ENCODE measurements at regions not wholly inside any gene's neighbourhood (a gene's known extent, or its start where the extent isn't known, plus 50 kb on each side); places are given as distances from the start of the nearest gene placed in this dataset.
"Not testable (repeated sequence)": the region's sequence is repeated elsewhere in the genome, so short reads cannot be mapped to it uniquely, and the experiment has no call there.

GRCh38 chr12:59517522-59517921 is 78.3 kb upstream of the SLC16A7 start:
- Histone ChIP-seq H3K36me3 (ENCODE audit: insufficient read depth, low read depth, low read length) (no peaks in the 10 kb centered on the region), H3K27me3 (ENCODE audit: insufficient read depth, low read length) (no peaks in the 10 kb centered on the region), H3K4me1 (ENCODE audit: insufficient read depth, low read length) (no peaks in the 10 kb centered on the region), H3K27ac (ENCODE audit: low read length) (no peak overlapping the region), H3K9ac (ENCODE audit: low read depth, low read length) (no peak overlapping the region), H3K4me3 (ENCODE audit: low read length) (no peak overlapping the region), H3K9me3 (ENCODE audit: insufficient read depth, low read depth, low read length) (no peaks in the 10 kb centered on the region)

GRCh38 chr12:59500915-59501314 is 94.9 kb upstream of the SLC16A7 start:
- H3K4me3 ChIP-seq (ENCODE audit: low read length), result no peak overlapping the region
- no peak overlapping the region for H3K9ac ChIP-seq (ENCODE audit: low read depth, low read length)
- peaks cover 7% of the 10 kb centered on the region; the same call in 1 of the 2 replicates for H3K4me1 ChIP-seq (ENCODE audit: insufficient read depth, low read length)
- no peaks in the 10 kb centered on the region for H3K36me3 ChIP-seq (ENCODE audit: insufficient read depth, low read depth, low read length)
- H3K27ac ChIP-seq (ENCODE audit: low read length), result no peak overlapping the region
- H3K9me3 ChIP-seq (ENCODE audit: insufficient read depth, low read depth, low read length), result no peaks in the 10 kb centered on the region
- H3K27me3 ChIP-seq (ENCODE audit: insufficient read depth, low read length), result no peaks in the 10 kb centered on the region

GRCh38 chr12:59500335-59500734 is 95.5 kb upstream of the SLC16A7 start:
- H3K36me3 ChIP-seq (ENCODE audit: insufficient read depth, low read depth, low read length), result no peaks in the 10 kb centered on the region
- H3K27ac ChIP-seq (ENCODE audit: low read length), result no peak overlapping the region
- no peaks in the 10 kb centered on the region for H3K27me3 ChIP-seq (ENCODE audit: insufficient read depth, low read length)
- no peak overlapping the region for H3K9ac ChIP-seq (ENCODE audit: low read depth, low read length)
- no peaks in the 10 kb centered on the region for H3K9me3 ChIP-seq (ENCODE audit: insufficient read depth, low read depth, low read length)
- H3K4me1 ChIP-seq (ENCODE audit: insufficient read depth, low read length), result peaks cover 7% of the 10 kb centered on the region; the same call in 1 of the 2 replicates
- H3K4me3 ChIP-seq (ENCODE audit: low read length), result no peak overlapping the region

GRCh38 chr12:59499774-59500173 is 96.1 kb upstream of the SLC16A7 start:
- Histone ChIP-seq H3K9me3 (ENCODE audit: insufficient read depth, low read depth, low read length) (no peaks in the 10 kb centered on the region), H3K27me3 (ENCODE audit: insufficient read depth, low read length) (no peaks in the 10 kb centered on the region), H3K4me3 (ENCODE audit: low read length) (no peak overlapping the region), H3K36me3 (ENCODE audit: insufficient read depth, low read depth, low read length) (no peaks in the 10 kb centered on the region), H3K27ac (ENCODE audit: low read length) (no peak overlapping the region), H3K9ac (ENCODE audit: low read depth, low read length) (no peak overlapping the region), H3K4me1 (ENCODE audit: insufficient read depth, low read length) (peaks cover 7% of the 10 kb centered on the region; the same call in 1 of the 2 replicates)

- no peaks in the 10 kb centered on the region for H3K9me3 ChIP-seq (ENCODE audit: insufficient read depth, low read depth, low read length)
- H3K4me3 ChIP-seq (ENCODE audit: low read length), result no peak overlapping the region
- H3K4me1 ChIP-seq (ENCODE audit: insufficient read depth, low read length), result no peaks in the 10 kb centered on the region
- no peak overlapping the region for H3K9ac ChIP-seq (ENCODE audit: low read depth, low read length)
- no peak overlapping the region for H3K27ac ChIP-seq (ENCODE audit: low read length)
- H3K36me3 ChIP-seq (ENCODE audit: insufficient read depth, low read depth, low read length), result no peaks in the 10 kb centered on the region
- H3K27me3 ChIP-seq (ENCODE audit: insufficient read depth, low read length), result no peaks in the 10 kb centered on the region
Observed at GRCh38 chr12:59494617-59495016, 101.2 kb upstream of the SLC16A7 start.

GRCh38 chr12:59491877-59492276 is 104.0 kb upstream of the SLC16A7 start:
- no peaks in the 10 kb centered on the region for H3K9me3 ChIP-seq (ENCODE audit: insufficient read depth, low read depth, low read length)
- H3K4me1 ChIP-seq (ENCODE audit: insufficient read depth, low read length), result no peaks in the 10 kb centered on the region
- no peaks in the 10 kb centered on the region for H3K36me3 ChIP-seq (ENCODE audit: insufficient read depth, low read depth, low read length)
- H3K9ac ChIP-seq (ENCODE audit: low read depth, low read length), result no peak overlapping the region
- no peak overlapping the region for H3K27ac ChIP-seq (ENCODE audit: low read length)
- H3K27me3 ChIP-seq (ENCODE audit: insufficient read depth, low read length), result no peaks in the 10 kb centered on the region
- H3K4me3 ChIP-seq (ENCODE audit: low read length), result no peak overlapping the region

- Histone ChIP-seq H3K9ac (ENCODE audit: low read depth, low read length) (no peak overlapping the region), H3K4me3 (ENCODE audit: low read length) (no peak overlapping the region)
Observed at GRCh38 chr12:59486827-59487226, 109.0 kb upstream of the SLC16A7 start.

GRCh38 chr12:59484575-59484974 is 111.3 kb upstream of the SLC16A7 start:
- Histone ChIP-seq H3K9ac (ENCODE audit: low read depth, low read length) (no peak overlapping the region), H3K9me3 (ENCODE audit: insufficient read depth, low read depth, low read length) (no peaks in the 10 kb centered on the region), H3K27ac (ENCODE audit: low read length) (no peak overlapping the region), H3K27me3 (ENCODE audit: insufficient read depth, low read length) (no peaks in the 10 kb centered on the region), H3K4me3 (ENCODE audit: low read length) (no peak overlapping the region), H3K4me1 (ENCODE audit: insufficient read depth, low read length) (no peaks in the 10 kb centered on the region), H3K36me3 (ENCODE audit: insufficient read depth, low read depth, low read length) (no peaks in the 10 kb centered on the region)

More at GRCh38 chr12:59486827-59487226, 109.0 kb upstream of the SLC16A7 start:
- Histone ChIP-seq H3K9me3 (ENCODE audit: insufficient read depth, low read depth, low read length) (no peaks in the 10 kb centered on the region), H3K4me1 (ENCODE audit: insufficient read depth, low read length) (no peaks in the 10 kb centered on the region), H3K27me3 (ENCODE audit: insufficient read depth, low read length) (no peaks in the 10 kb centered on the region), H3K27ac (ENCODE audit: low read length) (no peak overlapping the region), H3K36me3 (ENCODE audit: insufficient read depth, low read depth, low read length) (no peaks in the 10 kb centered on the region)

- not testable (repeated sequence) for H3K36me3 ChIP-seq (ENCODE audit: insufficient read depth, low read depth, low read length); H3K27me3 ChIP-seq (ENCODE audit: insufficient read depth, low read length); H3K9ac ChIP-seq (ENCODE audit: low read depth, low read length)
Observed at GRCh38 chr12:59474236-59474635, 121.6 kb upstream of the SLC16A7 start.

GRCh38 chr12:59472273-59472672 is 123.6 kb upstream of the SLC16A7 start:
- Histone ChIP-seq H3K4me1 (ENCODE audit: insufficient read depth, low read length) (no peaks in the 10 kb centered on the region), H3K9me3 (ENCODE audit: insufficient read depth, low read depth, low read length) (no peaks in the 10 kb centered on the region), H3K9ac (ENCODE audit: low read depth, low read length) (no peak overlapping the region), H3K4me3 (ENCODE audit: low read length) (no peak overlapping the region), H3K27ac (ENCODE audit: low read length) (no peak overlapping the region), H3K27me3 (ENCODE audit: insufficient read depth, low read length) (no peaks in the 10 kb centered on the region), H3K36me3 (ENCODE audit: insufficient read depth, low read depth, low read length) (no peaks in the 10 kb centered on the region)

More at GRCh38 chr12:59474236-59474635, 121.6 kb upstream of the SLC16A7 start:
- not testable (repeated sequence) for H3K4me3 ChIP-seq (ENCODE audit: low read length); H3K9me3 ChIP-seq (ENCODE audit: insufficient read depth, low read depth, low read length); H3K4me1 ChIP-seq (ENCODE audit: insufficient read depth, low read length); H3K27ac ChIP-seq (ENCODE audit: low read length)

GRCh38 chr12:59459966-59460660 is 135.7 kb upstream of the SLC16A7 start:
- H3K4me1 ChIP-seq (ENCODE audit: insufficient read depth, low read length), result no peaks in the 10 kb centered on the region
- no peaks in the 10 kb centered on the region for H3K36me3 ChIP-seq (ENCODE audit: insufficient read depth, low read depth, low read length)
- no peaks in the 10 kb centered on the region for H3K9me3 ChIP-seq (ENCODE audit: insufficient read depth, low read depth, low read length)
- no peak overlapping the region for H3K27ac ChIP-seq (ENCODE audit: low read length)
- no peaks in the 10 kb centered on the region for H3K27me3 ChIP-seq (ENCODE audit: insufficient read depth, low read length)
- no peak overlapping the region for H3K4me3 ChIP-seq (ENCODE audit: low read length)
- H3K9ac ChIP-seq (ENCODE audit: low read depth, low read length), result no peak overlapping the region

GRCh38 chr12:59453475-59453874 is 142.4 kb upstream of the SLC16A7 start:
- Histone ChIP-seq H3K36me3 (ENCODE audit: insufficient read depth, low read depth, low read length) (no peaks in the 10 kb centered on the region), H3K4me1 (ENCODE audit: insufficient read depth, low read length) (peaks cover under 1% of the 10 kb centered on the region; the same call in 1 of the 2 replicates), H3K9ac (ENCODE audit: low read depth, low read length) (no peak overlapping the region), H3K9me3 (ENCODE audit: insufficient read depth, low read depth, low read length) (no peaks in the 10 kb centered on the region), H3K27ac (ENCODE audit: low read length) (no peak overlapping the region), H3K27me3 (ENCODE audit: insufficient read depth, low read length) (no peaks in the 10 kb centered on the region), H3K4me3 (ENCODE audit: low read length) (no peak overlapping the region)

Measured in iPS-20b (cell line).